ENCODE measurements at regions not wholly inside any gene's neighbourhood (a gene's known extent, or its start where the extent isn't known, plus 50 kb on each side); places are given as distances from the start of the nearest gene placed in this dataset.
"Not testable (repeated sequence)": the region's sequence is repeated elsewhere in the genome, so short reads cannot be mapped to it uniquely, and the experiment has no call there.

DNA sequence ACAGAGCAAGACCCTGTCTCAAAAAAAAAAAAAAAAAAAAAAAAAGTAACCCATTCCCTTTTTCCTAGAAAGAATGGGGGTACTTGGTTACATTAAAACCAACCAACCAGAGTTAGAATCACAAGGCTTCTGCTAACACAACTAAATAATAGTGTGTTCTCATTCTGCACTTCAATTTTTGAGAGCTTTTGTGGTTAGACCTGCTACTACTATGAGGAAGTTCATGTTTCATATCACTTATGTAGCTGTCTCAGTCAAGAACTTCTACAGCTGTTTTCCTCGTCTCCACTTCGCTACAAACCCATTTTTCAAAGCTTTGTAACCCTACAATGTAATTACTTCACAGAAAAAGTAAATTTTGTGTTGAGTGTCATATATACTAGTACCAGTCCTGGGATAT lies 58.3 kb downstream of the PDHA2 start:
- no peak overlapping the region for H3K4me3 ChIP-seq (ENCODE audit: low read depth, low read length)
- no peak for DNase-seq (ENCODE audit: low read depth)

DNA sequence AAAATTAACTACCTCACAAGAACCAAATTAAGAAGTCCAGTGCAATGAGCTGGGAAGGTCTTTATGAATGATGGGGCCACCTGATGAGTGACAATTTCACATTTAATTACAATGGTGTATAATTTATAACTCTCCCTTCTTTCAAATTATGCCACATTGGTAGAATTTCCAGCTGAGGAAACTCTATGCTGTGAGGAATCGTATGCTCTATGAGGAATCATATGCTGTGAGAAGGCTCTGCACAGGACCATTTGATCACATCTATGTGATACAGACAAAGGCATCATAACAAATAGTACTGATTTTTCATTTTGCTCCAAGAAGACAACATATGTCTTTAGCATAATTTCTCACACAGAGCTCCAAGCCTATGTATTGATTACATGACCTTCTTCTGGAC lies 69.3 kb downstream of the PDHA2 start:
- H3K4me3 ChIP-seq (ENCODE audit: low read depth, low read length) = no peak overlapping the region
- DNase-seq (ENCODE audit: low read depth) = no peak

DNA sequence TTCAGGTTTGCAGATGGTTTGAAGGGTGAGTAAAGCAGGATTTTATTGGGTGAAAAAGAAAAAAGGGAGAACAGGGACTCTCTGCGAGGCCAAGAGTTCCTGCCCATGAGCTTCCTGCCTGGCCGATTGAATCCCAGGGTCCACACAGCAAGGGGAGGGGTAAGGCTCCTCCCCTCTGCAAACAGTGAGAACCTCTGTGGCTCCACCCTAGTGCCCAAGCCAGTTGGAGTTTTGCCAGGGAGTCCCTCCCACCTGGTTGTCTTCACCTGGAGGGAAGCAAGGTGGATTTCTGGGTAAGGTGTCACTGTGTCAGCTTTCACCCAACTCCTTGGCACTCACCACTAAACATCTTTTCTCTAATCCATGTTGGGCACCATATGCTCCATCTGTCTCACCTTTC lies 70.9 kb downstream of the PDHA2 start:
- no peak overlapping the region for H3K4me3 ChIP-seq (ENCODE audit: low read depth, low read length)
- DNase-seq (ENCODE audit: low read depth) = no peak

DNA sequence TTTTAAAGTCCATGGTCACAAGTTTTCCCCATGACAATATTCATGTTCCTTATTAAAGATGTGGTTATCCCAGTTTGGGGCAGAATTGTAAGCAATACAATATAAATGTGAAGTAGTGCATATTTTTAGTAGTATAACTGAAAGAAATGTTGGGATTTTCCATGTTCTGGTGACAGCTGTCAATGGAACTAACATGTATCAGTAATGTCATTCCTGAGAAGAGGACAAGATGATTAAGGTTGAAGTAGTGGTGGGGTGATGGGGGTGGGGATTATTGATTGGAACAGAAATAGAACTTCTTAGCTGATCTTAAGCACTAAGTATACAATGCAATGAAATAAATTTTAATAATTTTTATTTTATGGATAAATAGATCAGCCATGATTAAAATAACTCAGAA lies 81.6 kb downstream of the PDHA2 start:
- no peak for DNase-seq (ENCODE audit: low read depth)

DNA sequence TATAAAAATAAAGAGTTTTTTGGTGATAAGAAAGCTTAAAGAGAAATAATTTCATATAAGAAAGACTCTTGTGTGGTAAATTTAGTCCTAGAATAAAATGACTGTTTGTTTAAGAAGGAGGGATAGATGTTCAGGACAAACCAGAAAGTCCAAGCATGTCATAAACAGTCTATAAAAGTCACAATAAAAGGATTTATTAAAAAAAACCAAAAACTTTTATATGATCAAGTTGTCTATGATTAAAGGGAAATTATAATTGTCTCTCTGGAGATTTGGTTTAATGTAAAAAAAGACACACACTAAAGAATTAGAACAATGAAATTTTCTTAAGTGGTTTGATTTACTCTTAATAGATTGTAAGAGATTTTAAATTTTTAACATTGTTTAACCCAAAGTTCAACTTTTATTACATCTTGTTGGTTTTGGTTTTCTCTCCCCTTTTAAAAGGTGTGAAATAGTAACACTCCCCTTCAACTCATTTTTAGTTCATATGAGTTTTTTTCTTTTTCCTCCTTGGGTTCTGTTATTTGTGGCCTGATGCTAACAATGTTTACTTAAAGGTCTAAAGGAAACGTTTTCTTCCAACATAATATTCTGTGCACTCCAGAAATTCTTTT lies 89.7 kb downstream of the PDHA2 start:
- H3K4me3 ChIP-seq (ENCODE audit: low read depth, low read length) = no peak overlapping the region
- no peak for DNase-seq (ENCODE audit: low read depth)

More for the DNA sequence above, 81.6 kb downstream of the PDHA2 start:
- H3K4me3 ChIP-seq (ENCODE audit: low read depth, low read length) = no peak overlapping the region

DNA sequence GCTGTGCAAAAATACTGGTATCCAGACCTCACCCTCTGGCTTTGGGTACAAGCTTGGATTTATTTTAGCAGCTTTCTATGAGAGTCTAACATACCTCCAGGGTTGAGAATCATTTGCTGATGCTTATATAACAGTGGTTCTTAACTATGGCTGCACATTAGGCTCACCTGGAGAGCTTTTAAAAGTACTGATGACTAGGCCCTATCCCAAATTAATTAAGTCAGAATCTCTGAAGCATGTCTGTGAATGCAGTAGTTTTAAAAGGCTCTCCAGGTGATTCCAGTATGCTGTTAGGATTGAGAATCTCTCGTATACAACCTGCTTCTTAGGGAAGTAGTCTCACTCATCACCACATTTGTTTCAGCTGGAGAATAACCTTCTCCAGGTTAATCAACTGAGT lies 99.2 kb downstream of the PDHA2 start:
- no peak for DNase-seq (ENCODE audit: low read depth)
- H3K4me3 ChIP-seq (ENCODE audit: low read depth, low read length) = no peak overlapping the region

DNA sequence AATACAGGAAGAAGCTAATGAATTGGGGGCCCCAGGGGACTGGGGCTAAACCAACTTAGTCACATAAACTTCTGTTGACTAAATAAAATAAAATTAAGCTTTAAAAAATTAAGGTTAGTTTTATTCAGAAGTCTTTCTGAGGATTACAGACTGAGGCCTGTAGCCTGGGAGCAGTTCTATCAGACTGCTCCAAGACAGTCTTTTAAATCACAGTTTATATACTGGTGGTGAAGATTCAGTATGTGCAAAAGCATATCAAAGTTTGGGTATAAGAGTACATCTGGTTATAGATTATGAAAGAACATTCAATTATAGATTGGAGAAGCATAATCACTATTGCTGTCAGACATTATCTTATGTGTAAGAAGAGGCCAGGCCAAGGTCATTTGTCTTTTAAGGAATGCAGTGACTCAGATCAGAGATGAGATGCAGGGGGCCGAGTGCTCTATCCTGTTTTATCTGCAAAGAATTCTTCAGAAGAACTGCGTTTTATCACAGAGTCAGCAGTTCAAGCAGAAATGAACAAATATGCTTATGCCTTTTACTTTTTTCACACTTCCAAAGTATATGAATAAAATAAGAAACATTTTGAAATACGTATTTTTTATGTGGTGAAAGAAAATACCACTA lies 109.4 kb downstream of the PDHA2 start:
- no peak overlapping the region for H3K4me3 ChIP-seq (ENCODE audit: low read depth, low read length)
- DNase-seq (ENCODE audit: low read depth) = no peak

DNA sequence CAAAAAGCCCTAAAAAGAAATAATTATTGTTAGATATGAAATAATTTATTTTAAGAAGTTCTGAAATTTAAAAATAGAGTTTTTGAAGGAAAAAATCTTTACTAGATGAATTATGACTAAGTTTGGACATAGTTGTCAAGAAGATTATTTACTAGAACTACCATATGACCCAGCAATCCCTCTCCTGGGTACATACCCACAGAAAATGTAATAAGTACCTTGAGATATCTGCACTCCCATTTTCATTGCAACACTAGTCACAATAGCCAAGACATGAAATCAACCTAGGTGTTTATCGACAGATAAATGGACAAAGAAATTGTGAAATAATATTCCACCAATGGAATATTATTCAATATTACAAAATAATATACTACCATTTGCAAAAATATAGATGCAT lies 109.9 kb downstream of the PDHA2 start:
- no peak overlapping the region for H3K4me3 ChIP-seq (ENCODE audit: low read depth, low read length)
- no peak for DNase-seq (ENCODE audit: low read depth)

DNA sequence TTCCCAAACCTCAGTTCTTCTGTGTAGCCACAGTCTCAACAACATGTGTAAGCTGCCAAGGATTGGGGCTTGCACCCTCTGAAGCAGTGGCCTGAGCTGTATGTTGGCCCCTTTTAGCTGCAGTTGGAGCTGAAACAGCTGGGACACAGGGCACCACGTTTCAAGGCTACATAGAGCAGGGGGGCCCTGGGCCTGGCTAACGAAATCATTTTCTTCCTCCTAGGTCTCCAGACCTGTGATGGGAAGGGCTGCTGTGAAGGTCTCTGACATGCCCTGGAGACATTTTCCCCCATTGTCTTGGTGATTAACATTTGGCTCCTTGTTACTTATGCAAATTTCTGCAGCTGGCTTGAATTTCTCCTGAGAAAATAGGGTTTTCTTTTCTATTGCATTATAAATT lies 112.6 kb downstream of the PDHA2 start:
- DNase-seq (ENCODE audit: low read depth); H3K4me3 ChIP-seq (ENCODE audit: low read depth, low read length): not testable (repeated sequence)

DNA sequence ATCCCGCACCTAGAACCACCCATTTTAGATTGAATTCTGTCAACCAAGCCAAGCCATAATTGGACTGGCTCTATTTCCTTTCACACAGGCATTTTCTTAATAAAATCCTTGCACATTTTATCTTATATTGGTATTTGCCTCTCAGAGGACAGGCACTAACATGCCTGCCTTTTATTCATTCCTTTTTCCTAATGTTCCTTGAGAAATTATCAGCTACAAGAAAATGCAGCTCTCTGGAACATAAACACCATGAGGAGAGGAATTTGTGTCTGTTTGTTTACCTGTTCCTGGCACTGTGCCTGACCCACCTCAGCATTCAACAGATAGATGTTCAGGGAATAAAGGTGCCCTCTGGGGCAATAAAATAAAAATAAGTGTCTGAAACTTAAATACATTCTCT lies 116.2 kb downstream of the PDHA2 start:
- no peak overlapping the region for H3K4me3 ChIP-seq (ENCODE audit: low read depth, low read length)
- DNase-seq (ENCODE audit: low read depth) = no peak

DNA sequence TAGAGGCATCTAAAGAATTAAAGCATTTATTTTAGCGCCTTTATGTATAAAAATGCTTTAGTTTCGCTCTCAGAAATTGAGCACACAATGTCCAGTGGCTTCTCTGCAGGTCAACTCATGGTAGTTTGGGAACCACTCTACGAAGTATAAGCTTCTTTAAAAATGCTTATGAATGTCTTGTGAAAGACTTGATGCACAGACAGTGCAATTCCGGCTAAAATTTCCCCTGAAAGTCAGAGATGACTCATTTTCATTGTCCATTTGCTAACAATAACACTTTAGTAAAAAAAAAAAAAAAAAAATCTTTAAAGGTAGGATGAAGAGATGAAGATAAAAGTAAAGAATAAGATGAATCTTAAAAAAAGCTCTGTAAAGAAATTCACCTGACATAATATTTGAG lies 117.2 kb downstream of the PDHA2 start:
- no peak overlapping the region for H3K4me3 ChIP-seq (ENCODE audit: low read depth, low read length)
- no peak for DNase-seq (ENCODE audit: low read depth)

DNA sequence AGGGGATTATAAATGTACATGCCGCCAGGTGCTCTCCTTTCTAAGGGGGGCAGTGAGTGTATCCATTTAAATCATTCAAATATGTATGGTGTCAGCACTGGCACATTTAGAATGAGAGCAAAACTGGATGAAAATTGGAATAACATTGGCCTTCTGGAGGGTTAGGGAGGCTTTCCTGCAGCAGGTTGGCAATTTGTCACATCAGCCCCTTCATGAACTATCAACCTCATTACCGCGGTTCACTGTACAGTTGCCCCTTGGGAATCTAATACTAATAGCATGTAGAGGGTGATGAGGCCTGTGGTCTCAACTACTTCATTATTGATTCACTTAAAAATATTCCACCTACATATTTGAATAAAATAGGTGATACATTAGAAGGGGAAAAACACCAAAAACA lies 117.9 kb downstream of the PDHA2 start:
- no peak for DNase-seq (ENCODE audit: low read depth)
- H3K4me3 ChIP-seq (ENCODE audit: low read depth, low read length) = no peak overlapping the region

DNA sequence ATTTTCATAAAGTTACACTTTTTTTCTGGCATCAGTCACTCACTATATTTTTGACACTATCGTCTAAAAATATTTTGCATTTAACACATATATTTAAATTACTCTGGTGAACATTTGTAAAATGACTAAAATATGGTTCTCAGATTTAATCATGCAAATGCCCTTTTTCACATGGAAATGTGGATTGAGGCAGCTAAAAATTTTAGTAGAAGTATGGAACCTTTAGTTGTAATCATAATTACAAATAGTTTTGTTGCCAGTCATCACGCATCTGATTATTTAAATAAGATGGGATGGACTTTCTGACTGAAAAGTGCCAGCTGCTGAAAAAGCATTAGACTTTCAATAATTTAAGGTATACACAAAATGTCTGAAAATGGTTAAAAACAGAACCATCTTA lies 119.3 kb downstream of the PDHA2 start:
- DNase-seq (ENCODE audit: low read depth) = no peak
- H3K4me3 ChIP-seq (ENCODE audit: low read depth, low read length) = no peak overlapping the region

DNA sequence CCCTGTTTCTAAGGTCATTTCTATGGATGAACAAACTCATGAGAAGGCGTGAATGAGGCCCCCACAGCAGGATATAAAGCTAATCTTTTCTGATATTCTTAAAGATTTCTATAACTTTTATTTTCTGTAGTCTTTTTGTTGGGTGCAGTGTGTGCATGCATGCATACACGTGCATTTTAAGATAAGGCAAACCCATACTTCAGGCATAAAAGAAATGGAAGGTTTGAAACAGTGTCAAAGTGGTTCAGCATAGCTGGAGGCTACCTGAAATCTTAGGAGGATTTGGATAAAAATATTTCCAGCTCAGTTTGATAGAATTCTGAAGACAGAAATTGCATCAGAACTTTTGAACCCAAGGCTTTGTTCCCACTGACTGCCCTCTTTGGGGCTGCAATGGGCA lies 119.7 kb downstream of the PDHA2 start:
- no peak for DNase-seq (ENCODE audit: low read depth)

DNA sequence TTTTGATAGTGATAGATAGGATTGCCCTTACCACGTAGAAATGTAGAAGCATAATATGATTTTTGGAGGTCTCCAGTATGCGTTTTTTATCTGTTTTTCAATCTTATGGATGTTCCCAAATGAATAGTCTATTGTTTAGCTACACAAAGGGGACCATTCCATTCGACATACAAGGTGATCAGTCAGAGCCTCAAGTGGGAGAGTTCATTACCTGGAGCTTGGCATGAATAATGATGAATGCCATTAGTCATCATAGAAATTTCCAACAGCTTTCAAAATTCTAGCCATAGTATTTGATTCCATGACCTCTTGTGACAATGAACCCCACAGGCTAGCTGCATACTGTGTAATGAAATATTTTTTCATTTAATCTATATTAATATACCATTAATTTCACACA lies 123.6 kb downstream of the PDHA2 start:
- H3K4me3 ChIP-seq (ENCODE audit: low read depth, low read length) = no peak overlapping the region
- no peak for DNase-seq (ENCODE audit: low read depth)

More for the DNA sequence above, 119.7 kb downstream of the PDHA2 start:
- H3K4me3 ChIP-seq (ENCODE audit: low read depth, low read length) = no peak overlapping the region

DNA sequence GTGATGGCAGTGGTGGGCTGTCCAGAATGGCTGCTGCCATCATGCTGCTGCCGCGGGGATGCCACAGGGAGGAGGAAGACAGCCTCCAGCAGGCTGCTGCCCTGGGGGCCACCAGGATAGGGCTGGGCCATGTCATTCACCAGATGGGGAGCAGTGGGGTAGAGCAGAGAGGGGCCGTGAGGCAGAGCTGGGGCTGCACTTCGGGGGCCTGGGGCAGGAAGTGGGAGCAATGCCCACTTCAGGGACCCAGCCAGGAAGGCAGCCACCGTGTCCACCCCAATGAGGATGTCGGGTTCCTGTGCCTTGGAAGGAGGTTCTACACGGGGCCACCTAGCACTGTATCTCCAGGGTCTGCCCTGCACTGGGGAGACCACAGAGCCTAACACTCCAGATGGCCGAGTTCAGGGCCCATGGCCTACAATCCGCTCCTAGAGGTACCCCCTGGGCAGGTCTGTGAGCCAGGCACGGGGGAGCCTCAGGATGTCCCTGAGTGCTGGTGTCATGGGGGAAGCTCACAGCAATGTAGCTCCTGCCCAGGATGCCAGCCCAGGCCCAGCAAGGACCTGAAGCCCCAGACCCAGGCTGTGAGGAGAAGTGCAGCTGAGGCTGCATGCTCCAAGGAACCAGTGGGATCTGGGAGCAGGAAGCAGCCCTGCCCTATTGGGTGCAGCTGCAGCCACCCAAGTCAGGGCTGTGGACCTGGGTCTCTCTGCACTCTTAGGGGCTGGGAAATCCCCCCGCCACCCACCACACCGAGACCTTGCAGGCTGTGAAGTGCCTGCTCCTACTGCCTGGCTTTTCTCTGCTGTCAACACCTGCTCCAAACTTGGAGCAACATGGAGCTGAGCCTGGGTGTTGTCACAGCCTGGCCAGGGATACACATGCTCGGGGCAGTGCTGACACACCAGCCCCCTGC lies 140.3 kb downstream of the PDHA2 start:
- no peak for DNase-seq (ENCODE audit: low read depth)
- H3K4me3 ChIP-seq (ENCODE audit: low read depth, low read length) = no peak overlapping the region

DNA sequence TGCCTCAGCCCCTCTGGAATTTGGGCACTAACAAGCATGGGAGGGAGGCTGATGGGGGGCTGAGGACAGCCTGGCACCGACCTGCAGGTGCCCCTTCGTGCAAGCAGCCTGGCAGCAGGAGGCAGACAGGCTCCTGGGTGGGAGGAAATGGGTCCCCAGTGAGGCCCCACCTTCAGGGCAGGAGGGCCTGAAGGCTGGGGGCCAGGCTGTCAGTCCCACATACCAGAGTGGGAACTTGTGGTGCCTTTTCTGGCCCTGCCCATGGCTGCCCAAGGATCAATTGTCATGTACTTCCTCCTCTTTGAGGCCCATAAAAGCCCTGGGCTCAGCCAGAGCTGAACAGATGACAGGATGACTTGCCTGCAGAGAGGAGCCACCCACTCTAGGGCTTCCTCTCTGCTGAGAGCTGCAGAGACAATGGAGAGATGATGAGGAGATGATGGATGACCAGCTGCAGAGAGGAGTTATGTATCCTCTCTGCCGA lies 141.0 kb downstream of the PDHA2 start:
- H3K4me3 ChIP-seq (ENCODE audit: low read depth, low read length) = no peak overlapping the region
- no peak for DNase-seq (ENCODE audit: low read depth)

DNA sequence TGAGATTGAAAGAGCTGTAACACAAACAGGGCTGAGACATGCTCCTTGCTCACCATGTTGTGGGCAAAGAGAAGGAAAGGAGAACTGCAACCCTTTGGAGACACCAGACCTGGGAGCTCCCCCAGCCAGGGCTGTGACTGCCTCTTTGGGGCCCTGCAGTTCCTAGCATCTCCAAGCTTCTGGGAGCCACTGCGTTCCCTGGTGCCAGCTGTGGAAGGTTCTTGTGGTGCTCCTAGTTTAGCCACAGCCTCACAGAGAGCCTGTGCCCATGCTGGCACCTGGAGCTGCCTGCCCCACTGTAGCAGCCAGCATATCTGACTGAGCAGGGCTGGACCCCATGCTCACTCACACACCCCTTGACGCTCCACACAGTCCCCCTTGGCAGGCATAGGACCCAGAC lies 141.7 kb downstream of the PDHA2 start:
- no peak overlapping the region for H3K4me3 ChIP-seq (ENCODE audit: low read depth, low read length)
- DNase-seq (ENCODE audit: low read depth) = no peak

DNA sequence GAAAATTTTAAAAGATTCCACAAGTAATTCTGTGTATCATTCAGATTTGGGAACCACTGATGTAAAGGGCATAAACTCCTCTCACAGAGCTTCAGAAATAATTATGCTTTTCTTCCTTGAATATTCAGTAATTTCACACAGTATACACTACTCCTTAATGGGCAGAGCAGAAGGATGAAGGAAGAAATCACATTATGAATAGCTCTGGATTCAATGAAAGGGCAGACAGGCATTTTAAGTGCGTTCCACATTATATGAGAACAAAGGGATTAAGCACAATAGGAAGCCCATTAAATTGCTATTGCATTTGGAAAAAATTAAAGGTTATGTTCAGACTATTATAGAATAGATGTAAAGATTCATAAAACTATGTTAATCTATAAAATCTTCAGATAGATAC lies 142.6 kb downstream of the PDHA2 start:
- DNase-seq (ENCODE audit: low read depth) = no peak
- no peak overlapping the region for H3K4me3 ChIP-seq (ENCODE audit: low read depth, low read length)

DNA sequence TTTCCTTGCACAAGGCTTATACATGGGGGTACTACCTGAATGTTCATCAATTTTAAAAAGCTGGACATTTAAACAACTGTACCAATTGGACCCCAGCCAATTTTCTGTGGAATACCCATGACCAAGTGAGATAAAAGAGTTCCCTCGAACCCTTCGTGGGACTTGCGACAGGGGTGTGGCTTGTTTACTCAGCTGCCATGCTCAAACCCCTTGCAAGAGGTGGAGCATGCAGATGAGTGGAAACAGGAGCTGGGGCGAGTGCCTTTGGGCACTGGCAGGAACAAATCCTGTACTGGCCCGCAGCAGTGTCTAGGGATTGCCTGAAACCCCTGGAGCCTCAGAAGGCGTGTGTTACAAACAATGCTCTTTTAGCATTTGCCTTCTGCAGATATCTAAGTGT lies 144.2 kb downstream of the PDHA2 start:
- no peak for DNase-seq (ENCODE audit: low read depth)

DNA sequence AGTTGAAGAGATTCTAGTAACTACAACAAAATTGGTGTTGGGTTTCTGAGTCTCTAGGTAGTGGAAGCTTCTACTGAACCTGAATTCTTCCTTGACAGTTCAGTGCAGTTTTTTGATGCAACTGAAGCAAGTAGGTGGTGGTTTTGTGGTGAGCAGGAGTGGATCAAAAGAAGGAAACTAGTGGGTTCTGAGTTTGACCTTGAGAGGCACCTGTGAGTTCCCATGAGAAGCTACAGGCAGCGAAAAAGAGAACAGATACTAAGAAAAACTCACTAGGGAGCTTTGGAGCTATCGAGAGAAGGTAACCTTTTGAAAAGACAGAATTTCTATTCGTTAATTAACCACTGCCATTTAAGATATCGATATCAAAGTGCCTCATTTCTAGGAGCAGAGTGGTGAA lies 145.2 kb downstream of the PDHA2 start:
- no peak for DNase-seq (ENCODE audit: low read depth)
- H3K4me3 ChIP-seq (ENCODE audit: low read depth, low read length) = no peak overlapping the region

More for the DNA sequence above, 144.2 kb downstream of the PDHA2 start:
- no peak overlapping the region for H3K4me3 ChIP-seq (ENCODE audit: low read depth, low read length)

Measured in skeletal muscle cell (primary cell).